Parathyroid adenoma (tissue), 2 donors: ENCODE measurements at regions not wholly inside any gene's neighbourhood (a gene's known extent, or its start where the extent isn't known, plus 50 kb on each side); places are given as distances from the start of the nearest gene placed in this dataset.

Experiments used
- H2AFZ ChIP-seq: fragments of 300-600 bp; sonication (generic); one replicate; pipeline ENCODE4 v1.7.0; 2017; ENCODE audit warnings: antibody characterized with exemption, mild to moderate bottlenecking
- H3K27ac ChIP-seq: fragments of 300-600 bp; sonication (generic); one replicate; pipeline ENCODE4 v1.7.0; 2017
- H3K27me3 ChIP-seq: fragments of 300-600 bp; sonication (generic); one replicate; pipeline ENCODE4 v1.7.0; 2017; ENCODE audit warnings: low read length; ENCODE audit not compliant: control insufficient read depth, insufficient read depth
- H3K36me3 ChIP-seq: fragments of 300-600 bp; sonication (generic); one replicate; pipeline ENCODE4 v1.7.0; 2017; ENCODE audit warnings: low read length; ENCODE audit not compliant: control insufficient read depth, insufficient read depth
- H3K4me1 ChIP-seq: fragments of 300-600 bp; sonication (generic); one replicate; pipeline ENCODE4 v1.7.0; 2017; ENCODE audit warnings: control low read depth
- H3K4me2 ChIP-seq: fragments of 300-600 bp; sonication (generic); one replicate; pipeline ENCODE4 v1.7.0; 2017; ENCODE audit warnings: low read length
- H3K4me3 ChIP-seq: fragments of 300-600 bp; sonication (generic); one replicate; pipeline ENCODE4 v1.7.0; 2017; ENCODE audit warnings: low read depth, low read length
- H3K79me2 ChIP-seq: fragments of 300-600 bp; sonication (generic); one replicate; pipeline ENCODE4 v1.7.0; 2017; ENCODE audit warnings: control low read depth
- H3K9ac ChIP-seq: fragments of 300-600 bp; sonication (generic); one replicate; pipeline ENCODE4 v1.7.0; 2017; ENCODE audit warnings: mild to moderate bottlenecking
- H3K9me3 ChIP-seq: fragments of 300-600 bp; sonication (generic); one replicate; pipeline ENCODE4 v1.7.0; 2017; ENCODE audit warnings: low read length; ENCODE audit not compliant: control insufficient read depth
- CTCF ChIP-seq: fragments of 300-600 bp; sonication (generic); IDR thresholded peaks from one replicate; pipeline ENCODE4 v1.7.0; 2017; ENCODE audit warnings: antibody characterized with exemption, mild to moderate bottlenecking
- donor health status: primary hyperparathyroidism.

- H3K27me3 ChIP-seq: no peaks in the 10 kb centered on the region
- TF ChIP-seq CTCF: no peak
- no peaks in the 10 kb centered on the region for H3K79me2 ChIP-seq
- no peak overlapping the region for H3K4me2 ChIP-seq
- no peaks in the 10 kb centered on the region for H3K4me1 ChIP-seq
- no peak overlapping the region for H3K27ac ChIP-seq
- H3K36me3 ChIP-seq: no peaks in the 10 kb centered on the region
- no peak overlapping the region for H2AFZ ChIP-seq
- H3K4me3 ChIP-seq: no peak overlapping the region
- H3K9me3 ChIP-seq: no peaks in the 10 kb centered on the region
- no peak overlapping the region for H3K9ac ChIP-seq
Observed at GRCh38 chr9:86721226-86721781, 226.0 kb downstream of the GAS1 start.

GRCh38 chr9:86720639-86721225 is 226.6 kb downstream of the GAS1 start:
- H2AFZ ChIP-seq: no peak overlapping the region
- no peak overlapping the region for H3K27ac ChIP-seq
- H3K79me2 ChIP-seq: no peaks in the 10 kb centered on the region
- no peak overlapping the region for H3K4me3 ChIP-seq
- no peak for TF ChIP-seq CTCF
- H3K9ac ChIP-seq: no peak overlapping the region
- H3K4me1 ChIP-seq: no peaks in the 10 kb centered on the region
- H3K9me3 ChIP-seq: no peaks in the 10 kb centered on the region
- H3K4me2 ChIP-seq: no peak overlapping the region
- H3K27me3 ChIP-seq: no peaks in the 10 kb centered on the region
- H3K36me3 ChIP-seq: no peaks in the 10 kb centered on the region

DNA sequence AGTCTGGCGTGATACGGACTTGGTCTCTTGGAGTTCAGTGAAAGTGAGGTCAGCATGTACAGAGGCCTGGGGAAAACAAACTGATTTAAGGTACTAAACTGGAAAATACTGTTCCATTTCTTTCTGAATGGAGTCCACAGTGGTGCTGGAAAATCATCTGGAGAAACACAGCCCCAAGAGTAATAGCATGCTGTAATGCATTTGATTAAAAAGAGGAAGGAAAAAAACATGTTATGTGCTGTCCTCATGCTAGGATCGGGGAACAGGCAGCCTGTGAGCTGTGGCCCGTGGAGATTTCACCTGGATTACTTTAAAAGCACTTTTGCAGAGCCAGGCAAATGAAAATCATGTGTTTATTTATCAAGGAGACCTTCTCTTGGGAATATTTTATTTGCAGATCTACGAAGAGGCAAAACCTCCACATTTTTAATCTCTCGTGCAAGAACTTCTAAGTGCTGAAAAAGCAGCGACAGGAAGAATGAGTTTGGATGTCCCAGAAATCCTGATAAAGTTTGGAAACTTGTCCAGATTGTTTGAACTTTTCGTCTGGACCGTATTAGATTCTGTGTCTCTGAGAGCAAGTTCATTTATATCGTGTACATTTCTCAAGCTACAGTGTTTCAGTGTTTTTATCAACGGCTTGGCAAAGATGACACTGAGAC is 228.8 kb downstream of the GAS1 start:
- Histone ChIP-seq H3K4me1 (no peaks in the 10 kb centered on the region), H2AFZ (no peak overlapping the region), H3K4me2 (no peak overlapping the region), H3K79me2 (no peaks in the 10 kb centered on the region), H3K9me3 (no peaks in the 10 kb centered on the region), H3K4me3 (no peak overlapping the region), H3K27me3 (no peaks in the 10 kb centered on the region), H3K36me3 (no peaks in the 10 kb centered on the region), H3K9ac (no peak overlapping the region), H3K27ac (no peak overlapping the region)
- TF ChIP-seq CTCF: no peak

GRCh38 chr9:86716326-86716922 is 230.9 kb downstream of the GAS1 start:
- H3K36me3 ChIP-seq: no peaks in the 10 kb centered on the region
- H3K4me3 ChIP-seq: no peak overlapping the region
- no peak for TF ChIP-seq CTCF
- no peaks in the 10 kb centered on the region for H3K79me2 ChIP-seq
- H3K9me3 ChIP-seq: no peaks in the 10 kb centered on the region
- no peaks in the 10 kb centered on the region for H3K4me1 ChIP-seq
- no peak overlapping the region for H3K9ac ChIP-seq
- no peak overlapping the region for H3K4me2 ChIP-seq
- no peak overlapping the region for H2AFZ ChIP-seq
- no peak overlapping the region for H3K27ac ChIP-seq
- no peaks in the 10 kb centered on the region for H3K27me3 ChIP-seq
